ENCODE measurements at regions not wholly inside any gene's neighbourhood (a gene's known extent, or its start where the extent isn't known, plus 50 kb on each side); places are given as distances from the start of the nearest gene placed in this dataset.

DNA sequence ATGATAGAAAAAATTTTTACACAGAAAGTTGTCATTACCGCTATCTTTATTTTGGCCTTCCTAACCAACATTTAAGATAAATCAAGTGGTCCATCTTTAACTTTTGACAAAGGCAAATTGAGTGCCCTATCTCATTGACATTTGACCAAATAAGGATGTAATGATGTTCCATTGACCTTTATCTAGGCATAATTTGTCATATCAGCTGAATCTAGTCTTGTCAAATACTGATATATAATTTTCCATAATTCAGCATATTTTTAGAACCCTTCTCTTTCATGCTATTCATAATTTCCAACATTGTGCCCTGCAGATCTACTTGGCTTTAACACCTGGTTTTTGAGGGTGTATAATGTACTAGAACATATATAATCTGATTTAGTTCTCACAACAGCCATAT is 63.8 kb downstream of the XCL1 start:
- Histone ChIP-seq H3K27me3 (ENCODE audit: control insufficient read depth, low read length) (no peaks in the 10 kb centered on the region), H3K79me2 (ENCODE audit: control insufficient read depth, low read length) (no peaks in the 10 kb centered on the region), H3K9me2 (replicated peaks; ENCODE audit: control insufficient read depth, low read length) (no peaks in the 10 kb centered on the region), H3K36me3 (ENCODE audit: control insufficient read depth, low read length) (no peaks in the 10 kb centered on the region), H3K27ac (ENCODE audit: low read depth, low read length) (no peak overlapping the region), H3K4me3 (ENCODE audit: low read length) (no peak overlapping the region), H3K4me2 (ENCODE audit: low read length) (no peak overlapping the region), H3K4me1 (ENCODE audit: control insufficient read depth, low read length) (no peaks in the 10 kb centered on the region), H3F3A (ENCODE audit: control insufficient read depth, insufficient read depth) (no peaks in the 10 kb centered on the region), H3K9me3 (ENCODE audit: control insufficient read depth, insufficient read depth, low read length) (no peaks in the 10 kb centered on the region), H4K20me1 (ENCODE audit: control insufficient read depth, insufficient read depth, low read depth, low read length) (no peaks in the 10 kb centered on the region)
- no peak for TF ChIP-seq EZH2phosphoT487 (IDR thresholded peaks at IDR 0.05; ENCODE audit: borderline replicate concordance, low read length)
- TF ChIP-seq, protein P1, sequence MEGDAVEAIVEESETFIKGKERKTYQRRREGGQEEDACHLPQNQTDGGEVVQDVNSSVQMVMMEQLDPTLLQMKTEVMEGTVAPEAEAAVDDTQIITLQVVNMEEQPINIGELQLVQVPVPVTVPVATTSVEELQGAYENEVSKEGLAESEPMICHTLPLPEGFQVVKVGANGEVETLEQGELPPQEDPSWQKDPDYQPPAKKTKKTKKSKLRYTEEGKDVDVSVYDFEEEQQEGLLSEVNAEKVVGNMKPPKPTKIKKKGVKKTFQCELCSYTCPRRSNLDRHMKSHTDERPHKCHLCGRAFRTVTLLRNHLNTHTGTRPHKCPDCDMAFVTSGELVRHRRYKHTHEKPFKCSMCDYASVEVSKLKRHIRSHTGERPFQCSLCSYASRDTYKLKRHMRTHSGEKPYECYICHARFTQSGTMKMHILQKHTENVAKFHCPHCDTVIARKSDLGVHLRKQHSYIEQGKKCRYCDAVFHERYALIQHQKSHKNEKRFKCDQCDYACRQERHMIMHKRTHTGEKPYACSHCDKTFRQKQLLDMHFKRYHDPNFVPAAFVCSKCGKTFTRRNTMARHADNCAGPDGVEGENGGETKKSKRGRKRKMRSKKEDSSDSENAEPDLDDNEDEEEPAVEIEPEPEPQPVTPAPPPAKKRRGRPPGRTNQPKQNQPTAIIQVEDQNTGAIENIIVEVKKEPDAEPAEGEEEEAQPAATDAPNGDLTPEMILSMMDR (IDR thresholded peaks at IDR 0.05; ENCODE audit: low read depth, low read length, poor library complexity, severe bottlenecking) = no peak

GRCh38 chr1:168640836-168641235 is 64.4 kb downstream of the XCL1 start:
- no peaks in the 10 kb centered on the region for H3F3A ChIP-seq (ENCODE audit: control insufficient read depth, insufficient read depth)

GRCh38 chr1:168643152-168643551 is 66.7 kb downstream of the XCL1 start:
- H3K27me3 ChIP-seq (ENCODE audit: control insufficient read depth, low read length) = no peaks in the 10 kb centered on the region
- H3K9me3 ChIP-seq (ENCODE audit: control insufficient read depth, insufficient read depth, low read length) = no peaks in the 10 kb centered on the region
- no peak overlapping the region for H3K4me2 ChIP-seq (ENCODE audit: low read length)
- no peaks in the 10 kb centered on the region for H3K4me1 ChIP-seq (ENCODE audit: control insufficient read depth, low read length)
- no peak overlapping the region for H3K27ac ChIP-seq (ENCODE audit: low read depth, low read length)
- no peak overlapping the region for H3K4me3 ChIP-seq (ENCODE audit: low read length)
- no peaks in the 10 kb centered on the region for H3K79me2 ChIP-seq (ENCODE audit: control insufficient read depth, low read length)
- H3K36me3 ChIP-seq (ENCODE audit: control insufficient read depth, low read length) = no peaks in the 10 kb centered on the region
- TF ChIP-seq EZH2phosphoT487 (IDR thresholded peaks at IDR 0.05; ENCODE audit: borderline replicate concordance, low read length) = no peak
- TF ChIP-seq, protein P1 (IDR thresholded peaks at IDR 0.05; ENCODE audit: low read depth, low read length, poor library complexity, severe bottlenecking) = no peak
- no peaks in the 10 kb centered on the region for H3K9me2 ChIP-seq (replicated peaks; ENCODE audit: control insufficient read depth, low read length)
- H3F3A ChIP-seq (ENCODE audit: control insufficient read depth, insufficient read depth) = no peaks in the 10 kb centered on the region
- H4K20me1 ChIP-seq (ENCODE audit: control insufficient read depth, insufficient read depth, low read depth, low read length) = no peaks in the 10 kb centered on the region

More at GRCh38 chr1:168640836-168641235, 64.4 kb downstream of the XCL1 start:
- Histone ChIP-seq H3K36me3 (ENCODE audit: control insufficient read depth, low read length) (no peaks in the 10 kb centered on the region), H3K4me2 (ENCODE audit: low read length) (no peak overlapping the region), H3K9me2 (replicated peaks; ENCODE audit: control insufficient read depth, low read length) (no peaks in the 10 kb centered on the region), H3K79me2 (ENCODE audit: control insufficient read depth, low read length) (no peaks in the 10 kb centered on the region), H3K4me3 (ENCODE audit: low read length) (no peak overlapping the region), H3K4me1 (ENCODE audit: control insufficient read depth, low read length) (no peaks in the 10 kb centered on the region), H4K20me1 (ENCODE audit: control insufficient read depth, insufficient read depth, low read depth, low read length) (no peaks in the 10 kb centered on the region), H3K9me3 (ENCODE audit: control insufficient read depth, insufficient read depth, low read length) (no peaks in the 10 kb centered on the region), H3K27me3 (ENCODE audit: control insufficient read depth, low read length) (no peaks in the 10 kb centered on the region), H3K27ac (ENCODE audit: low read depth, low read length) (no peak overlapping the region)
- TF ChIP-seq EZH2phosphoT487 (IDR thresholded peaks at IDR 0.05; ENCODE audit: borderline replicate concordance, low read length) = no peak
- TF ChIP-seq, protein P1 (IDR thresholded peaks at IDR 0.05; ENCODE audit: low read depth, low read length, poor library complexity, severe bottlenecking) = no peak
